HUDEP-2 (cell line): ENCODE measurements at regions not wholly inside any gene's neighbourhood (a gene's known extent, or its start where the extent isn't known, plus 50 kb on each side); places are given as distances from the start of the nearest gene placed in this dataset.

Source experiments
- DNase-seq, 76 experiments: peaks; one replicate each; lab custom pipeline; 2025; ENCODE audit not compliant: unreplicated experiment in 76 of 76; lab: John Stamatoyannopoulos, UW

GRCh38 chr6:149176971-149177667, 140.4 kb upstream of the TAB2 start:
- DNase-seq: no peak

GRCh38 chr6:149179431-149179830, 138.1 kb upstream of the TAB2 start:
- no peak for DNase-seq

GRCh38 chr6:149181304-149181703, 136.2 kb upstream of the TAB2 start:
- DNase-seq: no peak

- no peak for DNase-seq
Observed at GRCh38 chr6:149182262-149182661, 135.2 kb upstream of the TAB2 start.

- no peak for DNase-seq
Observed at GRCh38 chr6:149184523-149184922, 133.0 kb upstream of the TAB2 start.

- DNase-seq: no peak
Observed at GRCh38 chr6:149185799-149186357, 131.6 kb upstream of the TAB2 start.

GRCh38 chr6:149186873-149187272, 130.6 kb upstream of the TAB2 start:
- DNase-seq: no peak

- DNase-seq: peak in 50 of 76 experiments; percentile 8 to 63 (median 32)
Observed at GRCh38 chr6:149190224-149190831, 127.2 kb upstream of the TAB2 start.

GRCh38 chr6:149194820-149195558, 122.5 kb upstream of the TAB2 start:
- no peak for DNase-seq

- no peak for DNase-seq
Observed at GRCh38 chr6:149196091-149196490, 121.4 kb upstream of the TAB2 start.

- DNase-seq: no peak
Observed at GRCh38 chr6:149197482-149197881, 120.0 kb upstream of the TAB2 start.

GRCh38 chr6:149198265-149198664, 119.2 kb upstream of the TAB2 start:
- no peak for DNase-seq

- DNase-seq: no peak
Observed at GRCh38 chr6:149200282-149200945, 117.1 kb upstream of the TAB2 start.

GRCh38 chr6:149201068-149201655, 116.3 kb upstream of the TAB2 start:
- no peak for DNase-seq

GRCh38 chr6:149202100-149202499, 115.4 kb upstream of the TAB2 start:
- DNase-seq: no peak

- no peak for DNase-seq
Observed at GRCh38 chr6:149202952-149203351, 114.6 kb upstream of the TAB2 start.

- no peak for DNase-seq
Observed at GRCh38 chr6:149203509-149203908, 114.0 kb upstream of the TAB2 start.

- DNase-seq: no peak
Observed at GRCh38 chr6:149208134-149208601, 109.3 kb upstream of the TAB2 start.

- peak in 32 of 76 experiments; percentile 7 to 74 (median 34) for DNase-seq
Observed at GRCh38 chr6:149209871-149210775, 107.4 kb upstream of the TAB2 start.
